ENCODE measurements at regions not wholly inside any gene's neighbourhood (a gene's known extent, or its start where the extent isn't known, plus 50 kb on each side); places are given as distances from the start of the nearest gene placed in this dataset.

- H3K9me2 ChIP-seq (ENCODE audit: insufficient read depth) = no peaks in the 10 kb centered on the region
- ChIA-PET CTCF (no interaction called here), POLR2A (no interaction called here), RAD21 (ENCODE audit: low non-redundant PET in 1 of 2, low total read pairs in 2 of 2, uncharacterized antibody in 2 of 2, unreplicated experiment in 2 of 2) (no interaction called here)
- H2AFZ ChIP-seq (ENCODE audit: low read depth, low read length, poor library complexity, severe bottlenecking) = no peak overlapping the region
- no TSS peak for BruUV-seq (replicated peaks)
- H3K4me2 ChIP-seq (ENCODE audit: low read length) = no peak overlapping the region
- no peaks in the 10 kb centered on the region for H3K4me1 ChIP-seq (ENCODE audit: control insufficient read depth in 1 of 2, insufficient read depth in 2 of 2, low read length in 2 of 2)
- TF ChIP-seq POLR2AphosphoS5 (IDR thresholded peaks at IDR 0.05; ENCODE audit: low read depth, low read length) = no peak
- TF ChIP-seq, protein P1, sequence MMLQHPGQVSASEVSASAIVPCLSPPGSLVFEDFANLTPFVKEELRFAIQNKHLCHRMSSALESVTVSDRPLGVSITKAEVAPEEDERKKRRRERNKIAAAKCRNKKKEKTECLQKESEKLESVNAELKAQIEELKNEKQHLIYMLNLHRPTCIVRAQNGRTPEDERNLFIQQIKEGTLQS (IDR thresholded peaks at IDR 0.05) = no peak
- no peak for TF ChIP-seq CEBPB (IDR thresholded peaks at IDR 0.05; ENCODE audit: low read depth)
- TF ChIP-seq RAD21 (IDR thresholded peaks at IDR 0.05; ENCODE audit: low read depth) = no peak
- no peak for TF ChIP-seq JUND (IDR thresholded peaks at IDR 0.05)
- no peak for TF ChIP-seq ELF1 (IDR thresholded peaks at IDR 0.05; ENCODE audit: borderline replicate concordance, low read depth)
- H3K27ac ChIP-seq (ENCODE audit: low read depth, low read length) = no peak overlapping the region
- DNase-seq (ENCODE audit: low read depth, low spot score) (no peak), ATAC-seq (no peak)
- H4K20me1 ChIP-seq (ENCODE audit: insufficient read depth) = no peaks in the 10 kb centered on the region
- H3K36me3 ChIP-seq (ENCODE audit: control insufficient read depth in 1 of 2, insufficient read depth in 2 of 2, low read length in 2 of 2) = no peaks in the 10 kb centered on the region
- intact Hi-C loops (cut with micrococcal nuclease) = no loop called here
- no peak overlapping the region for H3K9ac ChIP-seq (ENCODE audit: low read length)
- peaks cover 21 to 36% of the 10 kb centered on the region in 2 experiments; a peak in 3 of 4 replicates for H3K9me3 ChIP-seq (ENCODE audit: control insufficient read depth in 1 of 2, insufficient read depth in 1 of 2, low read depth in 1 of 2, low read length in 2 of 2)
- H3K79me2 ChIP-seq (ENCODE audit: insufficient read depth, low read length) = no peaks in the 10 kb centered on the region
- no peak overlapping the region for H3K4me3 ChIP-seq (replicated peaks in 1 of 2; ENCODE audit: low read depth in 1 of 2, low read length in 2 of 2)
- no peaks in the 10 kb centered on the region for H3K27me3 ChIP-seq (ENCODE audit: insufficient read depth, low read length)
These were observed 729.4 kb downstream of the MTRR start for GRCh38 chr5:8598356-8598755.

DNA sequence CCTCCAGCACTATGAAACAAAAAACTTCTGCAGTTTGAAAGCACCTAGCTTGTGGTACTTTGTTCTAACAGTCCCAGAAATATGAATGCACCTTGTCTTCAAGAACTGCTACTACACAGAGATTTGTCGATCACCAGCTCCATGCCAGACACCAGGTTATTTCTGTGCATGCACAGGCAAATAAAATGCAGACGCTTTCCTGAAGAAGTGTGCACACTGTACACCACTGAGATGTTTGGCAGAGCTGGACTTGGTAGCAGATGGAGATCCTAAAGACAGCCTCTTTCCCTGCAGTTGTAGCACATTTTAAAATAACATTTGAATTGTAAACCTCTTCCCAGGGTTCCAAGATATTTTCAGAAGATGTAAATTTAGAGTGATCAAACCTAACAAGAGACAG lies 730.0 kb downstream of the MTRR start:
- Histone ChIP-seq H3K27me3 (ENCODE audit: insufficient read depth, low read length) (no peaks in the 10 kb centered on the region), H3K9ac (ENCODE audit: low read length) (no peak overlapping the region), H3K9me3 (ENCODE audit: control insufficient read depth in 1 of 2, insufficient read depth in 1 of 2, low read depth in 1 of 2, low read length in 2 of 2) (peaks cover 21 to 36% of the 10 kb centered on the region in 2 experiments; a peak in 3 of 4 replicates), H3K36me3 (ENCODE audit: control insufficient read depth in 1 of 2, insufficient read depth in 2 of 2, low read length in 2 of 2) (no peaks in the 10 kb centered on the region), H3K4me3 (replicated peaks in 1 of 2; ENCODE audit: low read depth in 1 of 2, low read length in 2 of 2) (no peak overlapping the region), H4K20me1 (ENCODE audit: insufficient read depth) (no peaks in the 10 kb centered on the region), H2AFZ (ENCODE audit: low read depth, low read length, poor library complexity, severe bottlenecking) (no peak overlapping the region), H3K4me2 (ENCODE audit: low read length) (no peak overlapping the region), H3K79me2 (ENCODE audit: insufficient read depth, low read length) (no peaks in the 10 kb centered on the region), H3K9me2 (ENCODE audit: insufficient read depth) (no peaks in the 10 kb centered on the region), H3K27ac (ENCODE audit: low read depth, low read length) (no peak overlapping the region), H3K4me1 (ENCODE audit: control insufficient read depth in 1 of 2, insufficient read depth in 2 of 2, low read length in 2 of 2) (no peaks in the 10 kb centered on the region)
- ChIA-PET RAD21 (ENCODE audit: low non-redundant PET in 1 of 2, low total read pairs in 2 of 2, uncharacterized antibody in 2 of 2, unreplicated experiment in 2 of 2) (no interaction called here), CTCF (no interaction called here), POLR2A (no interaction called here)
- ATAC-seq = no peak
- intact Hi-C loops (cut with micrococcal nuclease) = no loop called here
- BruUV-seq (replicated peaks) = no TSS peak
- TF ChIP-seq SIN3A (IDR thresholded peaks at IDR 0.05; ENCODE audit: low read depth) (no peak), CEBPB (IDR thresholded peaks at IDR 0.05; ENCODE audit: low read depth) (no peak)
- DNase-seq (ENCODE audit: low read depth, low spot score) = no peak
